NCI-H510A treated with DMSO at 0.1 percent for 48 hours (cell line): ENCODE measurements at regions not wholly inside any gene's neighbourhood (a gene's known extent, or its start where the extent isn't known, plus 50 kb on each side); places are given as distances from the start of the nearest gene placed in this dataset.

Source experiments
- DNase-seq: peaks from one replicate; lab custom pipeline; 2025; lab: John Stamatoyannopoulos, UW

- no peak for DNase-seq
Measured at GRCh38 chr12:118850244-118850825, 131.0 kb upstream of the SRRM4 start.

DNA sequence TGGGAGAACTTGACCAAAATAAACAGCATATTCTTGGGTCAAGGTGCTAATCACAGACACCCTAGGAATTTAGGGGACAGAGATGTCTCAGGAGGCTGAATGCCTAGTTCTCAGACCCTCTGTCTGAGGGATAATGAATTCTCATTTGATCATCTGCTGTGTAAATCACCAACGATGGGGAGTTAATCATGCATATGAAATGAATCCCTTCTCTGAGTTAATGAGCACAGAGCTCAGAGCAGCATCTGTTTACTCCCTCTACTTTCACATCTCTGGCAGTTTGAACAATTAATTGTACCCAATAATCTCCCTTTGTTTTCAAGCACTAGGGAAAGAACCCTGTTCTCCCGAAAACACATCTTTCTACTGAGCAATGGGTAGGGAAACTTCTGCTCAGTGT lies 129.4 kb upstream of the SRRM4 start:
- DNase-seq, result no peak

GRCh38 chr12:118853634-118854033 lies 127.7 kb upstream of the SRRM4 start:
- DNase-seq, result no peak

- DNase-seq, result no peak
Measured at GRCh38 chr12:118855858-118856257, 125.5 kb upstream of the SRRM4 start.

DNA sequence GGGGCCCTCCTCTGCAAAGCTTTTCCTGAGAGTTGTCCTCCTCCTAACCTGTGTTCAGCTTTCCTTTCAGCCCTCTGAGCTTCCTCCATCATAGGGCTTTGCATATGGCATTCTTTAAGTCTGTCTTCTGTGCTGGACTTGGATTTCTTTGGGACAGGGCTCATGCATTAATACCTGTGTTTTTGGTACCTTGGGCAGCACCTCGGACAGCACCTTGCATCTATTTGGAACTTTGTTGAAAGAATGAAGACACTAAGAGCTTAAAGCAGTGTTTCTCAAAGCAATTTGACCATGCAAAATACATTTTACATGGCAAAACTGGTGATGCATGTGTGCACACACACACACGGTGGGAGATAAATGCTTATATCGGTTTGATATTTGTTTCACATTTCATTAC lies 115.0 kb upstream of the SRRM4 start:
- DNase-seq, result no peak

DNA sequence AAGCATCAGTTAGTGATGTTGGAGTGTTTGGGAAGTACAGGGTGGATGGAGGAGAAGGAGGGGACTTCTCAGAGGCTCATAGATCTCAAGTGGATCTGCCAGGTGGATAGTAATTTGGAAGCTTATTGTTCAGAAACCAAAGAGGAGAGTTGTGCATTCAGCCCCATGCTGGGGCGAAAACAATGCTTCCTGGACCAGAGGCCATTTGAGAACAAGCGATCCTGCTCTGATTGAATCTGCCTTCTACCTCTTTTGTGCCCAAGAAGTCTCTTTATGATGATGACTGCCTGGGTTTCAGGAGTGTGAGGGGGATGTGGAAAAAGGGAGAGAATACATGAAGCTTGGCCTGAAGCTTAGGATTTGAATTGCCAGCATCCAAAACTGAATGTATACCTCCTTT lies 110.8 kb upstream of the SRRM4 start:
- peak; percentile 31 for DNase-seq

GRCh38 chr12:118874698-118875548 lies 106.4 kb upstream of the SRRM4 start:
- DNase-seq, result peak; percentile 83

GRCh38 chr12:118880720-118881493 lies 100.4 kb upstream of the SRRM4 start:
- no peak for DNase-seq

GRCh38 chr12:118884226-118884625 lies 97.1 kb upstream of the SRRM4 start:
- DNase-seq, result no peak

GRCh38 chr12:118900993-118901392 lies 80.3 kb upstream of the SRRM4 start:
- DNase-seq, result no peak

GRCh38 chr12:118908811-118909210 lies 72.5 kb upstream of the SRRM4 start:
- no peak for DNase-seq

DNA sequence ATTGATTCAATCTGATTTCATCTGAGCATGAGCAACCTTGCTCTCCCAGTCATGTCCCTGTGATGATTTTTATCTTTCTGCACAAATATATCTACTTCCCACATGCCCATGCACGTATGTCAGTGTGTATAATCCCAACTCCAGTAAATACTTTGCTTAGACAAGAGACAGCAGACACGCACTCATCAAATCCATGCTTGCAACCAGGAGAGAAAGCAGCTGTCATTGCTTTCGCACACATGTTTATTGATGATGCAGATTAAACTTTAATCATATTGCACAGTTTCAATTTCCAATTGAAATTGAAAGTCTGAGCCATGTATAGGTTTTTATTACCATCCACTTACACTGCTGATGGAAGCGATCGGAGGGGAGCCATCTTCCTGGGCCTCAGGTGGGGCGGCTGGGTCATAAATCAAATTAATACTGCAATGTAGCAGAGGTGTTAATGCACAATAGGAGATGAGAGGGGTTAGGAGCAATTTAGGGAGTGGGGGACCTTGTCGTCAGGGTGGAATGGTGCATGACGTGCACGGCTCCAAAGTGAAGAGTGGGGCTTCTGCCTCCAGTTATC lies 68.6 kb upstream of the SRRM4 start:
- no peak for DNase-seq

GRCh38 chr12:118921761-118922160 lies 59.6 kb upstream of the SRRM4 start:
- DNase-seq, result no peak

DNA sequence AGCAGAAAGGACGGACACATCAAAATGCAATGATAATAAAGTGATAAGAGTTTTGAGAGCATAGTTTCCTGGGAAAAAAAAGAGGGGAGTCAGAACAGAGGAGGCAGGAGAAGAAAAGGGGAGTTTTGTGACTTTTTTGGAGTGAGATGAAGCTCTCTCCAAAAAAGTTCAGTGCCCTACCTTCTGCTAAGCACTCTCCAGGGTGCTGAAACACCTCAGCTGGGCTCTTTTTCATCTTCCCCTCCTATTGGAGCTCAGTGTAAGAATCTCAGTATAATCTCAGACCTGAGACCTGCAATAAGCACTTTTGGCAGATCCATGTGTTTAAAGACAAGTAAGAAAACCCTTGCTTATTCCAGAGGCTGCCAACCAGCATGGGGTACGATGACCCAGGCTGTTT lies 58.9 kb upstream of the SRRM4 start:
- DNase-seq, result no peak

DNA sequence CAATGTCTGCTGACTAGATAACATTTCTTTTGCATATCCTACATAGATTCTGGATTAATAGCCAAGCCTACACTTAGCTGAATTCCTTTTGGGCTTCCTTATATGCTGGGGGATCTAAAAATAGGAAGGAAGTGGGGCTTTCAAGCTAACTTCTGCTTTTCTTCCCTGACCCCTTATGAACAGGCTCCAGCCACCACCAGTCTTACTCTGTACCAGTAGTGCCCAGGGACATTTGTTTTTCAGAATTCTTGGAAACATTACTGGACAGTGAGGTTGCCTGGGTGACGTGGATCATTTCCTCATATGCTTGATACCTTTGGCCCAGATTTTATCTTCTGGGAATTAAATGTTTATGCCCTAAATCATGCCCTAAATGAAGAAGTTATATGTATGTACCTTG lies 55.9 kb upstream of the SRRM4 start:
- DNase-seq, result no peak

DNA sequence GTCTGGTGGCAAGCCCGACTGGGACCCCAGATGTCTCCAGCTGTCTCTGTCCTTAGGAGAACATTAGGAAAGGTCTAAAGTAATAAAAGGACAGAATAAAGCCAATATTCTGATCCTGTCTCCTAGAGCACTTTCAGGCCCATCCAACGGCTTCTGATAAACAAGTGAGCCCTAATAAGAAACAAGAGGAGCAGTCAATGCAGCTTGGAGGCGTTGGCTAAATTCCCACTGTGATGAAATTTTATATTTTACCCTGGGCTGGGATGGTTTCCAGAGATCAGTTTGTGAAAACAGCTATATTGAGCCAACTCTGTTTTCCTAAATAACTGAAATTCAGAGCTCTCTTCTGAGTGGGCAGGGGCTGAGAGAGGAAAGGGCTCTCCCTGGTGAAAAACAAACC lies 55.5 kb upstream of the SRRM4 start:
- DNase-seq, result no peak
